HL-60 (cell line): ENCODE measurements at regions not wholly inside any gene's neighbourhood (a gene's known extent, or its start where the extent isn't known, plus 50 kb on each side); places are given as distances from the start of the nearest gene placed in this dataset.

Source experiments
- TF ChIP-seq, protein P1 (sequence below): IDR thresholded peaks from 2 replicates; pipeline ENCODE4 v1.6.1; 2012; ENCODE audit warnings: low read depth; ENCODE audit not compliant: insufficient replicate concordance
- TF ChIP-seq, protein P2 (sequence below): IDR thresholded peaks from one replicate; pipeline ENCODE4 v1.5.1; 2011; ENCODE audit warnings: low read length, control low read depth, inconsistent platforms; ENCODE audit not compliant: insufficient read depth

DNA sequence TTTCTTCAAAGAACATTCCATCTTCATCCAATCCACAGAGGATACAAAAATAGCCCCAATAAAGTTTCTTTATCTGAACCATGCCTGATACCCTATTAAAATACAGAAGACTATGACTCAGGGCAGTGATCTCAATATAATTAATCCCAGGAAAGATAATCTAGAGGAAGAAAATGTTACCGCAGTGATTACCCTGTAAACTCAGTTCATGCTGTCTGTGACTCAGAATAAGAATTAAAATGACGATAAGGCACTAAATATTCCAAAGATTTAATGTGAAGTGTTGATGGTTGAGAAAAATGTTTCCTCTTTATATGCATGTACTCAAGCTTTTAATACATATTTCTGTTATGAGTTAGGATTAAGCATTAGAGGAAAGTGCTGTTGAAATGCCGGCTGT, 88.6 kb upstream of the LYPLAL1 start:
- TF ChIP-seq, protein P1, sequence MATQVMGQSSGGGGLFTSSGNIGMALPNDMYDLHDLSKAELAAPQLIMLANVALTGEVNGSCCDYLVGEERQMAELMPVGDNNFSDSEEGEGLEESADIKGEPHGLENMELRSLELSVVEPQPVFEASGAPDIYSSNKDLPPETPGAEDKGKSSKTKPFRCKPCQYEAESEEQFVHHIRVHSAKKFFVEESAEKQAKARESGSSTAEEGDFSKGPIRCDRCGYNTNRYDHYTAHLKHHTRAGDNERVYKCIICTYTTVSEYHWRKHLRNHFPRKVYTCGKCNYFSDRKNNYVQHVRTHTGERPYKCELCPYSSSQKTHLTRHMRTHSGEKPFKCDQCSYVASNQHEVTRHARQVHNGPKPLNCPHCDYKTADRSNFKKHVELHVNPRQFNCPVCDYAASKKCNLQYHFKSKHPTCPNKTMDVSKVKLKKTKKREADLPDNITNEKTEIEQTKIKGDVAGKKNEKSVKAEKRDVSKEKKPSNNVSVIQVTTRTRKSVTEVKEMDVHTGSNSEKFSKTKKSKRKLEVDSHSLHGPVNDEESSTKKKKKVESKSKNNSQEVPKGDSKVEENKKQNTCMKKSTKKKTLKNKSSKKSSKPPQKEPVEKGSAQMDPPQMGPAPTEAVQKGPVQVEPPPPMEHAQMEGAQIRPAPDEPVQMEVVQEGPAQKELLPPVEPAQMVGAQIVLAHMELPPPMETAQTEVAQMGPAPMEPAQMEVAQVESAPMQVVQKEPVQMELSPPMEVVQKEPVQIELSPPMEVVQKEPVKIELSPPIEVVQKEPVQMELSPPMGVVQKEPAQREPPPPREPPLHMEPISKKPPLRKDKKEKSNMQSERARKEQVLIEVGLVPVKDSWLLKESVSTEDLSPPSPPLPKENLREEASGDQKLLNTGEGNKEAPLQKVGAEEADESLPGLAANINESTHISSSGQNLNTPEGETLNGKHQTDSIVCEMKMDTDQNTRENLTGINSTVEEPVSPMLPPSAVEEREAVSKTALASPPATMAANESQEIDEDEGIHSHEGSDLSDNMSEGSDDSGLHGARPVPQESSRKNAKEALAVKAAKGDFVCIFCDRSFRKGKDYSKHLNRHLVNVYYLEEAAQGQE: no peak
- TF ChIP-seq, protein P2, sequence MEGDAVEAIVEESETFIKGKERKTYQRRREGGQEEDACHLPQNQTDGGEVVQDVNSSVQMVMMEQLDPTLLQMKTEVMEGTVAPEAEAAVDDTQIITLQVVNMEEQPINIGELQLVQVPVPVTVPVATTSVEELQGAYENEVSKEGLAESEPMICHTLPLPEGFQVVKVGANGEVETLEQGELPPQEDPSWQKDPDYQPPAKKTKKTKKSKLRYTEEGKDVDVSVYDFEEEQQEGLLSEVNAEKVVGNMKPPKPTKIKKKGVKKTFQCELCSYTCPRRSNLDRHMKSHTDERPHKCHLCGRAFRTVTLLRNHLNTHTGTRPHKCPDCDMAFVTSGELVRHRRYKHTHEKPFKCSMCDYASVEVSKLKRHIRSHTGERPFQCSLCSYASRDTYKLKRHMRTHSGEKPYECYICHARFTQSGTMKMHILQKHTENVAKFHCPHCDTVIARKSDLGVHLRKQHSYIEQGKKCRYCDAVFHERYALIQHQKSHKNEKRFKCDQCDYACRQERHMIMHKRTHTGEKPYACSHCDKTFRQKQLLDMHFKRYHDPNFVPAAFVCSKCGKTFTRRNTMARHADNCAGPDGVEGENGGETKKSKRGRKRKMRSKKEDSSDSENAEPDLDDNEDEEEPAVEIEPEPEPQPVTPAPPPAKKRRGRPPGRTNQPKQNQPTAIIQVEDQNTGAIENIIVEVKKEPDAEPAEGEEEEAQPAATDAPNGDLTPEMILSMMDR: no peak
